NCI-H1105 (cell line): ENCODE measurements at regions not wholly inside any gene's neighbourhood (a gene's known extent, or its start where the extent isn't known, plus 50 kb on each side); places are given as distances from the start of the nearest gene placed in this dataset.
"Not testable (repeated sequence)": the region's sequence is repeated elsewhere in the genome, so short reads cannot be mapped to it uniquely, and the experiment has no call there.

Experiments used
- DNase-seq: peaks from one replicate; lab custom pipeline; 2025; lab: John Stamatoyannopoulos, UW

GRCh38 chr18:78816916-78817315, 162.7 kb upstream of the SALL3 start:
- DNase-seq: no peak

- DNase-seq: no peak
These were observed 161.1 kb upstream of the SALL3 start for GRCh38 chr18:78818495-78818894.

DNA sequence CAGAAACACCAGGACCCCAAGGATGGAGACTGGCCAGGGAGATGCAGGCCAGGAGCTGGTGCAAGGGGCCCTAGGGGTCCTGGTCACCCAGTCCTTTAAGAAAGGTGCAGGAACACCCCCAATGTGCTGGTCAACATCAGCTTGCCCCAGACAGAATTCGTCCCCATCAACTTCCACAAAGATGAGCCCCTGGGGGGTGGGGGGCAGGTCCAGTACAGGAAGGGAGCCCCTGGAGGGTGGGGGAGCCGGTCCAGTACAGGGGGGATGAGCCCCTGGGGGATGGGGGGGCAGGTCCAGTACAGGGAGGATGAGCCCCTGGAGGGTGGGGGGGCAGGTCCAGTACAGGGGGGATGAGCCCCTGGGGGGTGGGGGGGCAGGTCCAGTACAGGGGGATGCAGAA, 160.7 kb upstream of the SALL3 start:
- no peak for DNase-seq

DNA sequence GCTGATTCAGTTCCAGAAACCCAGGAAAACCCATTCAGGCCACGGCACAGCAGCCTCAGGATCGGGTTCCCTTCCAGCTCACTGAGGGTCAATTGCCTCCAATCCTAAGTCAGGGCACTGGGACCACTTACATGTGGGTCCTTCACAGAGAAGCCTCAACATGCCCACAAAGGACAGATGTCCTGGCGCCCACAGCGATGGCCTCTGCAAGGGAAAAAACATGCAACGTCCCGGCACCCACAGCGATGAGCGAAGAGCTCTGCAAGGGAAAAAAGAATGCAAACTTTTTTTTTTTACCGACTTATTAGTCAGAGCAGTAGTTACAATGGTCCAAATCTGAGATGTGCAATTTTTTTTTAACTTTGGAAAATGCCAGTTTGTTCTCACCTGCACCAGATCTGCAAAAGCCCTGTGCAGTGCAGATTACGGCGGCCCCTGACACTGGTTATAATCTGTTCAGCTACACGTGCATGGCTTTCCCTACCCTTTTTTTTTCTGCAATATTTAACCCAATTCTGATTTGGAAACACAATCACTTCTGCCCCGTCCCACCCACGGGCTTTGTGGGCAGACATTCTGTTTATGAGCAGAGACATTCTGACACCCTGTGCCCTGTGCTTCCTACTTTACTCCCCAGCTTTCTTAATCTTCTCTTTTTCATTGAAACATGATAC, 159.3 kb upstream of the SALL3 start:
- DNase-seq: no peak

- DNase-seq: no peak
These were observed 158.2 kb upstream of the SALL3 start for GRCh38 chr18:78821396-78821795.

GRCh38 chr18:78822171-78822948, 157.3 kb upstream of the SALL3 start:
- DNase-seq: no peak

- DNase-seq: no peak
These were observed 156.7 kb upstream of the SALL3 start for GRCh38 chr18:78822949-78823285.

DNA sequence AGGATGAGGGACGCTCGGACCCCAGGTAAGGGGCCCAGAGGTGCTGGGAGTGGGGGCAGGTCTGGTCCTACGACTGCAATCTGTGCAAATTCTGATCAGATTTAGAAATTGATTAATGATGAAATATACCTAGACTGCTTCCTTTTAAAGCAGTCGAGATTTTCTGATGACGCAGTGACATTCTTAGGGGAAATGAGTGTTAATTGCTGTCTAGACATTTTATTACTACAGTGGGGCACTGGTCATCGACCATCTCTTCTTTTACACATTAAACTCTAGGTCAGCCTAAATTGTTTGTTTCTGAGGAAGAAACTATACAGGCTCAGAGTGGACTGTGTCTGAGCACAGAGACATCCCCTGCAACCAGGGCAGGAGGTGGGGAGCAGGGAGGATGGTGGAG, 154.4 kb upstream of the SALL3 start:
- no peak for DNase-seq

DNA sequence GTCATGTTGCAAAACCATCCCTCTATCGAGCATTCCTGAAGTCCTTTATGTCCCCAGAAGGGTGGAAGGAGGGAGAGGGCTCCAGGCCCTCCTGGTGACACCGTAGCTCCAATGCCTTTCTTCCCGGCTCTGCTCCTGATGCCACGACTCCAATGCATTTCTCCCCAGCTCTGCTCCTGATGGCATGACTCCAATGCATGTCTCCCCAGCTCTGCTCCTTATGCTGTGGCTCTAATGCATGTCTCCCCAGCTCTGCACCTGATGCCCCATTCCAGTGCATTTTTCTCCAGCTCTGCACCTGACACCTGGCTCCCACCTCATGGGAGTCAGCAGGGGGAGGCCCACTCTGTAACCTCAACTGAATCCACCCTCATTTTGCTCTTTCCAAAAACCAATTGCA, 153.0 kb upstream of the SALL3 start:
- no peak for DNase-seq

DNA sequence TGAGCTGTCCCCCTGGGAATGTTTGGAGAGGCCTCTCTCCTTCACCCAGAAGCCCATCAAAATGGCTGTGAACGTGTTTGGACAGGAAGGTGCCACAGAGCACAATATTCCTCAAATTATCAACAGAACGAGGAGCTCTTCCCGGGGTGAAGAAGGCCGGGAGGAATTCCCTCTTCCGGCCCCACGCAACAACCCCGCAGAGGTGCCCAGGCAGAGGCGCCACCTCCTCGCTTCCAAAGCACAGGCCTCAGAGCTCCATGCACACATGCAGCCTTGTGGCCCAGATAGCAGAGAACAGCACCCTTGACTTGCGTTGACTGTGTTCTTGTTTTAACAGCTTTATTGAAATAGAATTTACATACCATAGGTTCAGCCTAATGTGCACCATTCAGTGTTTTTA, 152.5 kb upstream of the SALL3 start:
- DNase-seq: no peak

DNA sequence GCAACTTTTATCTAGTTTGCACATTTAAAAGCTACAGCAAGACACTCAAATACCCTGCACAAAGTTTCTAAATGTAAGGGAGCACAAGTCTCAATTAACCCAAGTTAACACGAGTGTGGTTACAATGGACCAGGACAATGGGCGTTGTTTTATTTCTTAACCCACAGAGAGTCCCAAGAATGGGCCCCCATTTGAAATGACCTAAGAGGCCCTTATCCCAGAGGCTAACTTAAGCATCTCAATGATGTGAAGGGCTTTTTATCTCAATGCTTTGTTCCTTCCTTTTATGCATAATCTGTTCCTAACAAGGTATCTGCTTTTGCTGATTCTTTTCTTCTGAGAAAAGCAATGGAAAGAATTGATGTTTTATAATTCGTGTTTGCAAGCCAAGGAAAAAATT, 151.5 kb upstream of the SALL3 start:
- DNase-seq: no peak

DNA sequence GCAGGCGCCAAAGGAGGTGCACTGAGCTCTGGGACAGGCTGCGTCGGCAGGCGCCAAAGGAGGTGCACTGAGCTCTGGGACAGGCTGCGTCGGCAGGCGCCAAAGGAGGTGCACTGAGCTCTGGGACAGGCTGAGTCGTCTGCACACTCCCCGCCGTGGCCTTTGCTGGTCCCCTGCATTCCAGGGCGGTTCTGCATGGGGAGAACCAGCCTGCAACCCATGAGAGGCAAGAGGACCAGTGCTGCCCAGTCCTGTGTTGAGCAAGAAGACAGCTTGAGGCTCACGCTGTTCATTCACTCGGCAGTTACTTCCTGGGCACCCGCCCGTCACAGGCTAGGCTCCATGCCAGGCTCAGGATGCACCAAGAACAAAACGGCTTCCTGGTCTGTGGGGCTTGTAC, 150.6 kb upstream of the SALL3 start:
- DNase-seq: not testable (repeated sequence)

- DNase-seq: no peak
These were observed 149.5 kb upstream of the SALL3 start for GRCh38 chr18:78830161-78830560.

DNA sequence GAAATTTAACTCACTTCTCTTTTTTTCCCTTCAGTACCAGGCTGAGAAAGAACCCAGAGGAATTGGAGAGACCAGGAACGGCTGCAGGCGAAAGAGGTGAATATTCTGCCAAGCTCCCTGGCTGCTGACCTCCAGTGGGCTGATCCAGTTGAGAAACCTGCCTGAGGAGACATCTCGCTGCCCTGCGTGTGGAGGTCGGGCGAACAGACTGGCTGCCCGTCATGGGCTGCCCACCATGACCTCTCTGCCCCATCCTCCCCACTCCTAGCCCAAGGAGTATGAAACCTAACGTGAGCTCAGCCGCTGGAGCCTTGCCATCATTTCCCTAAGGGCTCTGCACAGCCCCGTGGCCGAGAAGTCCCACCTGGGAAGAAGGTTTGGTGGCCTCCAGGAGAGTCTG, 148.8 kb upstream of the SALL3 start:
- DNase-seq: no peak

DNA sequence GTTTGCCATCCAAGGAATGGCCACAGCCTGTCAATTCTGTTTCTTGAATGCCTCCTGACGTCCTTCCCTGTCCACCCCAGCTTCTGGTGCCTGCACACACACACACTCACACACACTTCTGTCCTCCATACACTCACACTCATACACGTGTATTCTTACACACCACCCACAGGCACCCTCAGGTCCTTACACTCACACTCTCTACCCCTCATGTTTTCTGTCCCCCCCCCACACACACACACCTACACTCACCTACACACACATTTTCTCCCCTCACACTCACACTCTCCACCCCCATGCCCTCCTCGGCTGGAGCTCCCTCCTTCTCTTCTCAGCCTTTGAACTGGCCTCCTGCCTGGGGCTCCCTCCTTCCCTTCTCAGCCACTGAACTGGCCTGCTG, 148.0 kb upstream of the SALL3 start:
- DNase-seq: no peak

DNA sequence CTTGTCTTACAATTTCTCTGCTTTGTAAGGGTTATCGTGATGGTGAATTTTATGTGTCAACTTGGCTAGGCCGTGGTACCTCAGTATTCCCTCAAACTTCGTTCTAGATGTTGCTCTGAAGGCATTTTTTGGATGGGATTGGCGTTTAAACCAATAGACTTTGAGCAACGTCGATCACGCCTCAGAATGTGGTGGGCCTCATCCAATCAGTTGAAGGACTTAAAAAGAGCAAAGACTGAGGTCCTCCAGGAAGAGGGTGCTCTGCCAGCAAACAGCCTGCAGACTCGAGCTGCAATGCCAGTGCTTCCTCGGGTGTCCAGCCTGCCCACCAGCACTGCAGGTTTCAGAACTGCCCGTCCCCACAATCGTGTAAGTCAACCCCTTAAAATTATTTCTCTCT, 145.8 kb upstream of the SALL3 start:
- no peak for DNase-seq

- no peak for DNase-seq
These were observed 142.8 kb upstream of the SALL3 start for GRCh38 chr18:78836838-78837237.

- DNase-seq: no peak
These were observed 141.9 kb upstream of the SALL3 start for GRCh38 chr18:78837754-78838153.

- no peak for DNase-seq
These were observed 141.4 kb upstream of the SALL3 start for GRCh38 chr18:78838183-78838582.

- no peak for DNase-seq
These were observed 130.6 kb upstream of the SALL3 start for GRCh38 chr18:78849046-78849445.

DNA sequence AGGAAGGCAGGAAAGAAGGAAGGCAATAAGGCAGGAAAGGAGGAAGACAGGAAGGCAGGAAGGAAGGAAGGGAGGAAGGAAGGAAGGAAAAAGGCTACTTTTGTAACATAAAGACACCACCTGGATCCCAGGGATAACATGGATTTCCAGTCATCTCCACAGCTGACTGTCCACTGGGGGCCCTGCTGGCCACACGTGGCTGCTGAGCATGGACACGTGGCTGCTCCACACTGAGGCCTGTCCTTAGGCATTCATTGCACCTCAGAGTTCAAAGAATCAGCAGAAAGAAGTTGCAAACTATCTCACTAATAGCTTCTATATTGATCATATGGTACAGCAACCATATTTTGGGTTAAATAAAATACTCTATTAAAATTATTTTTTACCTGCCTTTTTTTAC, 130.2 kb upstream of the SALL3 start:
- DNase-seq: no peak

DNA sequence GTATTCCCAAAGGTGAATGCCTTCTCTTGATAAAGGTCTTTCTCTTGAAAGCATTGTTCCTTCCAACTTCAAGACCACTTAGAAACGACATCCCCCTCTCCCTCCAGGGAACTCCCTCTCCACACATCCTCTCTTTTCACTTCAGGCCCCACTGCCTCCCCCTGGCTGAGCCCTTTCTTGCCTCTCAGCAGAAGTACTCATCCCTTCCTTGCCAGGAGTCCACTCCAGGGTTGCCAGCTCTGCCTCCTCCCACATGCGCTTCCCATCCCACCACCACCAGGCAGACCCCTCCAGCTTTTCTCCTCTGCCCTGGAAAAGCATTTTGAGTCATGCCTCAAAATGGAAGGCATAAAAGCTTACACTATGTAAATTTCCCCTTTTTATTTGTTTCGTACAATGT, 126.3 kb upstream of the SALL3 start:
- DNase-seq: no peak

DNA sequence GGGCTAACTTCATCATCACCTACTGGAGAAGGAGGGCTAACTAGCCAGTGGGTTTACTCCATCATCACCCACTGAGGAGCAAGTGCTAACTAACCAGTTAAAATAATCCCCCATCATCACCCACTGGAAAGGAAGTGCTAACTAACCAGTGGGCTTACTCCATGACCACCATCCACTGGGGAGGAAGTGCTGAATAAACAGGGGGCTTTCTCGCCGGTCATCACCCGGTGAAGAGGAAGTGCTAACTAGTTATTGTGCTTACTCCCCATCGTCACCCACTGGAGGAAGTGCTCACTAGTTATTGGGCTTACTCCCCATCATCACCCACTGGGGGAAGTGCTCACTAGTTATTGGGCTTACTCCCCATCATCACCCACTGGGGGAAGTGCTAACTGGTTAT, 124.4 kb upstream of the SALL3 start:
- DNase-seq: no peak
